ENCODE measurements at regions not wholly inside any gene's neighbourhood (a gene's known extent, or its start where the extent isn't known, plus 50 kb on each side); places are given as distances from the start of the nearest gene placed in this dataset.
"Not testable (repeated sequence)": the region's sequence is repeated elsewhere in the genome, so short reads cannot be mapped to it uniquely, and the experiment has no call there.

DNA sequence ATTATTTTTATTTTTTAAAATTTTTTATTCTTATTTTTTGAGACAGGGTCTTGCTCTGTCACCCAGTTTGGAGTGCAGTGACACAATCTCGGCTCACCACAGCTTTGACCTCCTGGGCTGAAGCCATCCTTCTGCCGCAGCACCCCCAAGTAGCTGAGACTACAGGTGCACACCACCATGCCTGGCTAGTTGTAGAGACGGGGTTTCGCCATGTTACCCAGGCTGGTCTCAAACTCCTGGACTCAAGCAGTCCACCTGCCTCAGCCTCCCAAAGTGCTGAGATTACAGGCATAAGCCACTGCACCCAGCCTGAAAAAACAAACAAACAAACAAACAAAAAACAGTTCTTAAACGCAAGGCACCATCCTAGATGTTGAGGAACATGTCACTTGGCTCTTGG is 66.5 kb downstream of the SOD2 start:
- not testable (repeated sequence) for H4K20me1 ChIP-seq (ENCODE audit: insufficient read depth, low read depth, low read length); H3K27me3 ChIP-seq (ENCODE audit: low read length); H2AFZ ChIP-seq (ENCODE audit: low read length); H3K4me2 ChIP-seq (ENCODE audit: low read depth, low read length, poor library complexity, severe bottlenecking); H3K36me3 ChIP-seq (ENCODE audit: insufficient read depth, low read length); H3K79me2 ChIP-seq (ENCODE audit: low read length); H3K4me1 ChIP-seq (ENCODE audit: low read length); H3K4me3 ChIP-seq (ENCODE audit: low read length); H3K9ac ChIP-seq (ENCODE audit: low read length); H3K9me2 ChIP-seq (replicated peaks; ENCODE audit: insufficient read depth, low read length); H3K27ac ChIP-seq (ENCODE audit: low read length); H3K9me3 ChIP-seq (ENCODE audit: low read length); DNase-seq

DNA sequence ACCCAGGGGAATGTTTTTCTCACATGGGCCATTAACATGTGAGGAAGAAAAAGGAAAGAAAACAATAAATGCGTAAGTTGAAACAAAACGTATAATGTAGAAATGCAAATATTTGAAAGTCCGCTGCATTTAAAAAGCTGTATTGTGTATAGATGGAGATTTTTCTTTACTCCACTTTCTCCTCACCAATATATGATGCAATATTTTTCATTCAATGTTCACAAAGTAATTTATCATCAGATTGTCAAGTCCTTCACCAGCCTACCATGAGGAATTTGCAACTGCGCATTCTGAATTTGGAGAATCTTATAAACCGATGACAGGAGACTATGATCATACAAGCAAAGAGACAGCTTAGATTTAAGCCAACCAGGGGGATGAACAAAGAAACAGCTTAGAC is 69.9 kb downstream of the SOD2 start:
- Histone ChIP-seq H3K4me2 (ENCODE audit: low read depth, low read length, poor library complexity, severe bottlenecking) (no peak overlapping the region), H3K27ac (ENCODE audit: low read length) (no peak overlapping the region), H3K36me3 (ENCODE audit: insufficient read depth, low read length) (no peaks in the 10 kb centered on the region), H3K79me2 (ENCODE audit: low read length) (no peaks in the 10 kb centered on the region), H3K4me1 (ENCODE audit: low read length) (no peaks in the 10 kb centered on the region), H3K4me3 (ENCODE audit: low read length) (no peak overlapping the region), H3K9ac (ENCODE audit: low read length) (no peak overlapping the region), H3K27me3 (ENCODE audit: low read length) (no peaks in the 10 kb centered on the region), H4K20me1 (ENCODE audit: insufficient read depth, low read depth, low read length) (no peaks in the 10 kb centered on the region), H3K9me2 (replicated peaks; ENCODE audit: insufficient read depth, low read length) (no peaks in the 10 kb centered on the region), H3K9me3 (ENCODE audit: low read length) (peaks cover 4% of the 10 kb centered on the region), H2AFZ (ENCODE audit: low read length) (no peak overlapping the region)
- no peak for DNase-seq

DNA sequence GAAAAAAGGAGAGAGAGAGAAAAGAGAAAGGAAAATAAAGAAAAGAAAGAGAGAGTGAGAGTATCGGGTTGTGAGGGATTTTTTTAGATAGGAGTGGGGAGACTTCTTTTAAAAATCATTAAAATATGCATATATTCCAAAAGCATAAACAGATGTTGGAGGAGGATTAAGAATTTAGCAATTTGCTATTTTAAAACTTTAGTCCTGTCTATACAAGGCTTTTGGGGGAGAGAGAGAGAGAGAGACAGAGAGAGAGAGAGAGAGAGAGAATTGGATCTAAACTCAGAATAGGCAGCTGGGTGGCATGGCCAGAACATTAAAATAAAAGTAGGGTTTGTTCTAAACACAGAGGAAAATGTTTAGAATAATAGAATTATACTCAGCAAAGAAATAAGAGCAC is 72.1 kb downstream of the SOD2 start:
- no peak overlapping the region for H3K27ac ChIP-seq (ENCODE audit: low read length)
- H3K4me3 ChIP-seq (ENCODE audit: low read length), result no peak overlapping the region
- no peaks in the 10 kb centered on the region for H3K36me3 ChIP-seq (ENCODE audit: insufficient read depth, low read length)
- no peaks in the 10 kb centered on the region for H3K4me1 ChIP-seq (ENCODE audit: low read length)
- no peak overlapping the region for H2AFZ ChIP-seq (ENCODE audit: low read length)
- H3K4me2 ChIP-seq (ENCODE audit: low read depth, low read length, poor library complexity, severe bottlenecking), result no peak overlapping the region
- no peaks in the 10 kb centered on the region; the same call in 1 of the 2 replicates for H3K27me3 ChIP-seq (ENCODE audit: low read length)
- no peaks in the 10 kb centered on the region for H3K9me2 ChIP-seq (replicated peaks; ENCODE audit: insufficient read depth, low read length)
- H3K9ac ChIP-seq (ENCODE audit: low read length), result no peak overlapping the region
- H3K79me2 ChIP-seq (ENCODE audit: low read length), result no peaks in the 10 kb centered on the region
- no peaks in the 10 kb centered on the region for H4K20me1 ChIP-seq (ENCODE audit: insufficient read depth, low read depth, low read length)
- H3K9me3 ChIP-seq (ENCODE audit: low read length), result peaks cover 21% of the 10 kb centered on the region
- no peak for DNase-seq

GRCh38 chr6:159617444-159617843 is 75.6 kb downstream of the SOD2 start:
- H3K27ac ChIP-seq (ENCODE audit: low read length), result no peak overlapping the region
- no peak overlapping the region for H3K4me3 ChIP-seq (ENCODE audit: low read length)
- peaks cover 30% of the 10 kb centered on the region for H3K9me3 ChIP-seq (ENCODE audit: low read length)
- H3K27me3 ChIP-seq (ENCODE audit: low read length), result no peaks in the 10 kb centered on the region; the same call in 1 of the 2 replicates
- DNase-seq, result no peak
- no peaks in the 10 kb centered on the region for H3K4me1 ChIP-seq (ENCODE audit: low read length)
- H3K79me2 ChIP-seq (ENCODE audit: low read length), result no peaks in the 10 kb centered on the region
- H4K20me1 ChIP-seq (ENCODE audit: insufficient read depth, low read depth, low read length), result no peaks in the 10 kb centered on the region
- no peaks in the 10 kb centered on the region for H3K36me3 ChIP-seq (ENCODE audit: insufficient read depth, low read length)
- no peak overlapping the region for H3K9ac ChIP-seq (ENCODE audit: low read length)
- H3K9me2 ChIP-seq (replicated peaks; ENCODE audit: insufficient read depth, low read length), result no peaks in the 10 kb centered on the region
- H2AFZ ChIP-seq (ENCODE audit: low read length), result no peak overlapping the region
- H3K4me2 ChIP-seq (ENCODE audit: low read depth, low read length, poor library complexity, severe bottlenecking), result no peak overlapping the region

DNA sequence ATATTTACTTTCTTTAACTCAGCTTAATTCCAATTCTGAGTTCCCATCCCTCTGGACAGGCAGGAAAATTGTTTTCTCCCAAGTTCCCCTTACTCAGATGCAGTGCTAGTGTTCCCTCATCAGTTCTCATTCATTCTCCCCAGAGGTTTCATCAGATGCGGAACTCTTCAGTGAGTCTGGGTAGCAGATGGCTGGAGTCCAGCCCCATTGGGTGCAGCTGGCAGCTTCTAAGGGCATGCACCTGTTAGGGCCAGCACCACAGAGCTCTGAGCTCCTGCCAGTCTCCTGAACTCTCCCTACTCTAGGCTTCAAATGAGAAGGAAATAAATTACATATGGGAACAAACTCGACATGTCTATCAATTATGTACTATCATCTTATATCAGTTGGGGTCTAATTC is 76.6 kb downstream of the SOD2 start:
- Histone ChIP-seq H3K9me3 (ENCODE audit: low read length) (peaks cover 30% of the 10 kb centered on the region), H4K20me1 (ENCODE audit: insufficient read depth, low read depth, low read length) (no peaks in the 10 kb centered on the region), H3K4me1 (ENCODE audit: low read length) (no peaks in the 10 kb centered on the region), H3K4me3 (ENCODE audit: low read length) (no peak overlapping the region), H3K27me3 (ENCODE audit: low read length) (no peaks in the 10 kb centered on the region; the same call in 1 of the 2 replicates), H3K36me3 (ENCODE audit: insufficient read depth, low read length) (no peaks in the 10 kb centered on the region), H3K4me2 (ENCODE audit: low read depth, low read length, poor library complexity, severe bottlenecking) (no peak overlapping the region), H3K9me2 (replicated peaks; ENCODE audit: insufficient read depth, low read length) (no peaks in the 10 kb centered on the region), H3K79me2 (ENCODE audit: low read length) (no peaks in the 10 kb centered on the region), H2AFZ (ENCODE audit: low read length) (no peak overlapping the region), H3K9ac (ENCODE audit: low read length) (no peak overlapping the region), H3K27ac (ENCODE audit: low read length) (no peak overlapping the region)
- peak; percentile 44 for DNase-seq

GRCh38 chr6:159615918-159616317 is 77.1 kb downstream of the SOD2 start:
- H3K9ac ChIP-seq (ENCODE audit: low read length), result no peak overlapping the region
- H3K9me2 ChIP-seq (replicated peaks; ENCODE audit: insufficient read depth, low read length), result no peaks in the 10 kb centered on the region
- H4K20me1 ChIP-seq (ENCODE audit: insufficient read depth, low read depth, low read length), result no peaks in the 10 kb centered on the region

GRCh38 chr6:159610881-159611280 is 82.2 kb downstream of the SOD2 start:
- H3K27ac ChIP-seq (ENCODE audit: low read length), result no peak overlapping the region
- peaks cover 23% of the 10 kb centered on the region for H3K4me1 ChIP-seq (ENCODE audit: low read length)
- no peaks in the 10 kb centered on the region for H3K27me3 ChIP-seq (ENCODE audit: low read length)
- H3K36me3 ChIP-seq (ENCODE audit: insufficient read depth, low read length), result no peaks in the 10 kb centered on the region
- no peak for DNase-seq
- no peak overlapping the region for H2AFZ ChIP-seq (ENCODE audit: low read length)
- H4K20me1 ChIP-seq (ENCODE audit: insufficient read depth, low read depth, low read length), result no peaks in the 10 kb centered on the region
- H3K4me2 ChIP-seq (ENCODE audit: low read depth, low read length, poor library complexity, severe bottlenecking), result no peak overlapping the region
- no peaks in the 10 kb centered on the region for H3K79me2 ChIP-seq (ENCODE audit: low read length)
- H3K9ac ChIP-seq (ENCODE audit: low read length), result no peak overlapping the region
- no peaks in the 10 kb centered on the region for H3K9me2 ChIP-seq (replicated peaks; ENCODE audit: insufficient read depth, low read length)
- no peak overlapping the region for H3K4me3 ChIP-seq (ENCODE audit: low read length)
- H3K9me3 ChIP-seq (ENCODE audit: low read length), result peaks cover 10% of the 10 kb centered on the region

More at GRCh38 chr6:159615918-159616317, 77.1 kb downstream of the SOD2 start:
- no peak for DNase-seq
- H3K79me2 ChIP-seq (ENCODE audit: low read length), result no peaks in the 10 kb centered on the region
- no peak overlapping the region for H3K4me2 ChIP-seq (ENCODE audit: low read depth, low read length, poor library complexity, severe bottlenecking)
- H3K4me3 ChIP-seq (ENCODE audit: low read length), result no peak overlapping the region
- H3K9me3 ChIP-seq (ENCODE audit: low read length), result peaks cover 30% of the 10 kb centered on the region
- no peaks in the 10 kb centered on the region for H3K36me3 ChIP-seq (ENCODE audit: insufficient read depth, low read length)
- H3K4me1 ChIP-seq (ENCODE audit: low read length), result no peaks in the 10 kb centered on the region
- H3K27me3 ChIP-seq (ENCODE audit: low read length), result no peaks in the 10 kb centered on the region; the same call in 1 of the 2 replicates
- H2AFZ ChIP-seq (ENCODE audit: low read length), result no peak overlapping the region
- H3K27ac ChIP-seq (ENCODE audit: low read length), result no peak overlapping the region

GRCh38 chr6:159609652-159610178 is 83.3 kb downstream of the SOD2 start:
- H3K79me2 ChIP-seq (ENCODE audit: low read length), result no peaks in the 10 kb centered on the region
- no peak overlapping the region for H3K4me3 ChIP-seq (ENCODE audit: low read length)
- DNase-seq, result no peak
- H3K27ac ChIP-seq (ENCODE audit: low read length), result no peak overlapping the region
- H3K4me2 ChIP-seq (ENCODE audit: low read depth, low read length, poor library complexity, severe bottlenecking), result no peak overlapping the region
- H3K27me3 ChIP-seq (ENCODE audit: low read length), result no peaks in the 10 kb centered on the region
- H3K9me2 ChIP-seq (replicated peaks; ENCODE audit: insufficient read depth, low read length), result no peaks in the 10 kb centered on the region
- peaks cover 23% of the 10 kb centered on the region for H3K4me1 ChIP-seq (ENCODE audit: low read length)
- H3K9ac ChIP-seq (ENCODE audit: low read length), result no peak overlapping the region
- H3K9me3 ChIP-seq (ENCODE audit: low read length), result peaks cover 5% of the 10 kb centered on the region; the same call in 1 of the 2 replicates
- no peaks in the 10 kb centered on the region for H4K20me1 ChIP-seq (ENCODE audit: insufficient read depth, low read depth, low read length)
- no peaks in the 10 kb centered on the region for H3K36me3 ChIP-seq (ENCODE audit: insufficient read depth, low read length)
- H2AFZ ChIP-seq (ENCODE audit: low read length), result no peak overlapping the region

Measured in Karpas-422 (cell line).